NT2/D1 (cell line): ENCODE measurements at regions not wholly inside any gene's neighbourhood (a gene's known extent, or its start where the extent isn't known, plus 50 kb on each side); places are given as distances from the start of the nearest gene placed in this dataset.
"Not testable (repeated sequence)": the region's sequence is repeated elsewhere in the genome, so short reads cannot be mapped to it uniquely, and the experiment has no call there.

ENCODE experiments used
- DNase-seq: peaks from one replicate; pipeline ENCODE4 v3.0.0-alpha.2; 2011; ENCODE audit warnings: low read depth, low spot score
- H3K27me3 ChIP-seq: 2 replicates; pipeline ENCODE4 v1.6.0; 2011; ENCODE audit warnings: mild to moderate bottlenecking; ENCODE audit not compliant: insufficient read length, insufficient read depth
- H3K36me3 ChIP-seq: 2 replicates; pipeline ENCODE4 v1.6.1; 2011; ENCODE audit warnings: mild to moderate bottlenecking, low read length, mixed read lengths; ENCODE audit not compliant: insufficient read depth, insufficient read length
- H3K4me1 ChIP-seq: 2 replicates; pipeline ENCODE4 v1.5.1; 2011; ENCODE audit not compliant: insufficient read depth, insufficient read length
- H3K4me3 ChIP-seq: 2 replicates; pipeline ENCODE4 v1.5.1; 2011; ENCODE audit warnings: low read depth; ENCODE audit not compliant: insufficient read length
- H3K9ac ChIP-seq: 2 replicates; pipeline ENCODE4 v1.6.0; 2011; ENCODE audit warnings: low read depth; ENCODE audit not compliant: insufficient read length
- H3K9me3 ChIP-seq: 2 replicates; pipeline ENCODE4 v1.5.1; 2011; ENCODE audit warnings: mild to moderate bottlenecking, low read length; ENCODE audit not compliant: insufficient read depth
- SUZ12 ChIP-seq: IDR thresholded peaks from 2 replicates; pipeline ENCODE4 v1.6.1; 2011; ENCODE audit not compliant: insufficient read length, insufficient read depth; ENCODE audit errors: extremely low read depth
- YY1 ChIP-seq: IDR thresholded peaks from 2 replicates; pipeline ENCODE4 v1.6.1; 2011; ENCODE audit not compliant: insufficient read length, insufficient read depth
- ZNF274 ChIP-seq: IDR thresholded peaks from 2 replicates; pipeline ENCODE4 v1.6.1; 2011; ENCODE audit warnings: mild to moderate bottlenecking, low read depth, low read length

- H3K9ac ChIP-seq = no peak overlapping the region
- H3K9me3 ChIP-seq = no peaks in the 10 kb centered on the region
- no peak for TF ChIP-seq YY1
- TF ChIP-seq SUZ12 = no peak
- no peak for TF ChIP-seq ZNF274
- H3K36me3 ChIP-seq = no peaks in the 10 kb centered on the region
- H3K4me1 ChIP-seq = no peaks in the 10 kb centered on the region
- H3K27me3 ChIP-seq = no peaks in the 10 kb centered on the region
- no peak for DNase-seq
- H3K4me3 ChIP-seq = no peak overlapping the region
Observed at GRCh38 chr1:103447471-103447870, 78.0 kb upstream of the RNPC3 start.

GRCh38 chr1:103441342-103441741 lies 84.2 kb upstream of the RNPC3 start:
- no peaks in the 10 kb centered on the region for H3K27me3 ChIP-seq
- TF ChIP-seq ZNF274 (no peak), SUZ12 (no peak), YY1 (no peak)

DNA sequence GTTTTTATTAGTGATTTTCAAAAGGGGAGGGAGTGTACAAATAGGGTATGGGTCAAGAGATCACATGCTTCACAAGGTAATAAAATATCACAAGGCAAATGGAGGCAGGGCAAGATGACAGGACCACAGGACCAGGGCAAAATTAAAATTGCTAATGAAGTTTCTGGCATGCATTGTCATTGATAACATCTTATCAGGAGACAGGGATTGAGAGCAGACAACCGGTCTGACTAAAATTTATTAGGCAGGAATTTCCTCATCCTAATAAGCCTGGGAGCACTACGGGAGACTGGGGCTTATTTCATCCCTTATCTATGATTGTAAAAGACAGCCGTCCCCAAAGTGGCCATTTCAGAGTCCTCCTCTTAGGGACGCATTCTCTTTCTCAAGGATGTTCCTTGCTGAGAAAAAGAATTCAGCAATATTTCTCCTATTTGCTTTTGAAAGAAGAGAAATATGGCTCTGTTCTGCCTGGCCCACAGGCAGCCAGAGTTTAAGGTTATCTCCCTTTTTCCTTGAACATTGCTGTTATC lies 88.9 kb upstream of the RNPC3 start:
- H3K27me3 ChIP-seq, H3K9ac ChIP-seq, H3K4me1 ChIP-seq, DNase-seq, H3K9me3 ChIP-seq, H3K4me3 ChIP-seq, H3K36me3 ChIP-seq: not testable (repeated sequence)

More at GRCh38 chr1:103441342-103441741, 84.2 kb upstream of the RNPC3 start:
- Histone ChIP-seq H3K4me3 (no peak overlapping the region), H3K4me1 (no peaks in the 10 kb centered on the region), H3K9ac (no peak overlapping the region), H3K36me3 (no peaks in the 10 kb centered on the region), H3K9me3 (no peaks in the 10 kb centered on the region)
- DNase-seq = no peak

- Histone ChIP-seq H3K27me3 (no peaks in the 10 kb centered on the region), H3K4me3 (no peak overlapping the region)
- no peak for TF ChIP-seq ZNF274
- TF ChIP-seq YY1 = no peak
- no peak for TF ChIP-seq SUZ12
Observed at GRCh38 chr1:103435443-103435842, 90.1 kb upstream of the RNPC3 start.

GRCh38 chr1:103424650-103425049 lies 100.8 kb upstream of the RNPC3 start:
- Histone ChIP-seq H3K9ac (no peak overlapping the region), H3K27me3 (no peaks in the 10 kb centered on the region), H3K9me3 (no peaks in the 10 kb centered on the region), H3K36me3 (no peaks in the 10 kb centered on the region), H3K4me1 (no peaks in the 10 kb centered on the region), H3K4me3 (no peak overlapping the region)
- no peak for TF ChIP-seq SUZ12
- TF ChIP-seq ZNF274 = no peak
- no peak for TF ChIP-seq YY1
- DNase-seq = no peak

More at GRCh38 chr1:103435443-103435842, 90.1 kb upstream of the RNPC3 start:
- no peaks in the 10 kb centered on the region for H3K36me3 ChIP-seq
- H3K9me3 ChIP-seq = no peaks in the 10 kb centered on the region
- H3K9ac ChIP-seq = no peak overlapping the region
- no peaks in the 10 kb centered on the region for H3K4me1 ChIP-seq
- no peak for DNase-seq

GRCh38 chr1:103416681-103417286 lies 108.7 kb upstream of the RNPC3 start:
- Histone ChIP-seq H3K9me3 (no peaks in the 10 kb centered on the region), H3K27me3 (no peaks in the 10 kb centered on the region), H3K4me1 (no peaks in the 10 kb centered on the region), H3K36me3 (no peaks in the 10 kb centered on the region), H3K9ac (no peak overlapping the region), H3K4me3 (no peak overlapping the region)
- TF ChIP-seq YY1 = no peak
- no peak for TF ChIP-seq ZNF274
- TF ChIP-seq SUZ12 = no peak
- DNase-seq = no peak

- Histone ChIP-seq H3K9me3 (no peaks in the 10 kb centered on the region), H3K36me3 (no peaks in the 10 kb centered on the region), H3K9ac (no peak overlapping the region), H3K4me1 (no peaks in the 10 kb centered on the region), H3K27me3 (no peaks in the 10 kb centered on the region), H3K4me3 (no peak overlapping the region)
- DNase-seq = no peak
- no peak for TF ChIP-seq YY1
- no peak for TF ChIP-seq ZNF274
- TF ChIP-seq SUZ12 = no peak
Observed at GRCh38 chr1:103387898-103388297, 137.6 kb upstream of the RNPC3 start.

- TF ChIP-seq SUZ12 (no peak), YY1 (no peak), ZNF274 (no peak)
- Histone ChIP-seq H3K4me3 (no peak overlapping the region), H3K4me1 (no peaks in the 10 kb centered on the region), H3K36me3 (no peaks in the 10 kb centered on the region), H3K9me3 (no peaks in the 10 kb centered on the region), H3K27me3 (no peaks in the 10 kb centered on the region), H3K9ac (no peak overlapping the region)
- DNase-seq = no peak
Observed at GRCh38 chr1:103373991-103374390, 151.5 kb upstream of the RNPC3 start.
